ENCODE measurements at regions not wholly inside any gene's neighbourhood (a gene's known extent, or its start where the extent isn't known, plus 50 kb on each side); places are given as distances from the start of the nearest gene placed in this dataset.
"Not testable (repeated sequence)": the region's sequence is repeated elsewhere in the genome, so short reads cannot be mapped to it uniquely, and the experiment has no call there.

DNA sequence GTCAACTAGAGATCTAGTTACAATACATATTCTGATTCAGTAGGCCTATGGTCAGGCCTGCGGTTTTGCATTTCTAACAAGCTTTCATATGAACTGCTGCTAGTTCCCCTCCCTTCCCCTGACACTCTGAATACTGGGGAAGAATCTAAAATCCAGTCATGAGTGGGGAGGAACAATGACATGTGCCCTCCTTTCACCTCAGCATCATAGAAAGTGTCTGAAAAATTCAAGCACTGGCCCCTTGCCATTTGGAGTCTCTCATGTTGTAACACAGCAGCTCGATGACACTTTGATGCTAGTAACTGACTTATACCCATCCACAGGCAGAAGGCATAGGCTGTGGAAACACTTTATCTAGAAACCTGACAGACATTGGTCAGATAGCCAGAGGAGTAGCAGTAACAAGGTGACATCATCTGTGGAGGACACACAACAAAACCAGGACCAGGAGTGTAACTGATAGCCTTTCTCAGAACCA is 161.9 kb upstream of the RASSF8 start:
- Histone ChIP-seq H3K36me3 (ENCODE audit: insufficient read depth, low read length) (no peaks in the 10 kb centered on the region), H3K4me3 (ENCODE audit: low read length) (no peak overlapping the region), H3K4me1 (ENCODE audit: insufficient read depth, low read length) (no peaks in the 10 kb centered on the region), H3K9me3 (ENCODE audit: low read length) (no peaks in the 10 kb centered on the region), H3K27me3 (ENCODE audit: insufficient read depth, low read length, poor library complexity, severe bottlenecking) (no peaks in the 10 kb centered on the region), H3K27ac (ENCODE audit: low read depth, low read length) (no peak overlapping the region)
- ChIA-PET CTCF (no interaction called here), POLR2A (no interaction called here)
- no peak for DNase-seq
- Mint-ChIP-seq H3K27me3 (no peaks in the 10 kb centered on the region), H3K36me3 (no peaks in the 10 kb centered on the region), H3K4me1 (no peaks in the 10 kb centered on the region), H3K4me3 (no peak overlapping the region), H3K9me3 (peaks cover 0 to 4% (median 0%) of the 10 kb centered on the region in 5 donors), H3K27ac (no peak overlapping the region)

DNA sequence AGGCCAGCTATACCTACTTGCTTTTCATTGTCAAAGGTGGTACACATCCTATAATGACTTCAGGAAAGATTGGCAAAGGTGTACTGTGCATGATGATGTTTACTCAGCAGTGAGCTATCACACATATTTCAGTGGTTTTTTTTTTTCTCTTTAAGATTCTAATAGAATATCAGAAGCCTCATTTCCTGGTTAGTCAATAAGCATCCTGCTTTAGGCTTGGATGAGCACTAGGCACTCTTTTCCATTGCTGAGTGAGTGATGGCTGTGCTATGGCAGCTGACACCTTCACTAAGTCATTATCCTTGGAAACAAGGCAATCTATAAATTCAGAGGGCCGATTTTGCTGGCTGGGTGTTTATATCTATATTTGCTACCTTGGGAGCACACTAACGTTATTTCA is 161.1 kb upstream of the RASSF8 start:
- H3K36me3 Mint-ChIP-seq = no peaks in the 10 kb centered on the region
- no peak for DNase-seq
- Histone ChIP-seq H3K36me3 (ENCODE audit: insufficient read depth, low read length) (no peaks in the 10 kb centered on the region), H3K9me3 (ENCODE audit: low read length) (no peaks in the 10 kb centered on the region), H3K27me3 (ENCODE audit: insufficient read depth, low read length, poor library complexity, severe bottlenecking) (no peaks in the 10 kb centered on the region), H3K4me1 (ENCODE audit: insufficient read depth, low read length) (no peaks in the 10 kb centered on the region), H3K27ac (ENCODE audit: low read depth, low read length) (no peak overlapping the region), H3K4me3 (ENCODE audit: low read length) (no peak overlapping the region)
- CTCF ChIA-PET = no interaction called here
- no peak overlapping the region for H3K4me3 Mint-ChIP-seq
- no peak overlapping the region for H3K27ac Mint-ChIP-seq
- POLR2A ChIA-PET = no interaction called here
- H3K4me1 Mint-ChIP-seq = no peaks in the 10 kb centered on the region
- no peaks in the 10 kb centered on the region for H3K27me3 Mint-ChIP-seq
- peaks cover 0 to 4% (median 0%) of the 10 kb centered on the region in 5 donors for H3K9me3 Mint-ChIP-seq

DNA sequence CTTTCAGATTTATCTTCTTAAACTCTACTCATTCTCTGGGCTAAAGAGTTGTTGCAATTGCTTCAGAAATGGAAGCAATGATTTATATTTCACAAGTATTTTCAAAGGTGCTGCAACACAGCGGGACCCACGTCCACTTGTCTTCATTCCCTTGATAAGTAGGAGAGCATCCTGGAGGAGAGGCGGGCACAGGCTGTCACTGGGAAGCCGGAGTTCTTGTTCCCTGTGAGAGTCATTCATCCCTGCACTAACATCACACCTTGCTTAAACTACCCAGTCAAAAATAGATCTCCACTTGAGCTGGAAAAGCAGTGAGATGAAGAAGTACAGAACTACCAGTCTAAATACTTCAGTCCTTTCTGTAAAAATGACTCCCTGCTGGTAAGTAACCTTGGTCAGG is 160.5 kb upstream of the RASSF8 start:
- no peak overlapping the region for H3K4me3 ChIP-seq (ENCODE audit: low read length)
- Mint-ChIP-seq H3K4me3 (no peak overlapping the region), H3K27ac (no peak overlapping the region), H3K27me3 (no peaks in the 10 kb centered on the region), H3K36me3 (no peaks in the 10 kb centered on the region), H3K9me3 (peaks cover 0 to 4% (median 0%) of the 10 kb centered on the region in 5 donors), H3K4me1 (no peaks in the 10 kb centered on the region)
- no peaks in the 10 kb centered on the region for H3K4me1 ChIP-seq (ENCODE audit: insufficient read depth, low read length)
- ChIA-PET POLR2A (no interaction called here), CTCF (no interaction called here)
- H3K9me3 ChIP-seq (ENCODE audit: low read length) = no peaks in the 10 kb centered on the region
- H3K27ac ChIP-seq (ENCODE audit: low read depth, low read length) = no peak overlapping the region
- no peak for DNase-seq
- H3K27me3 ChIP-seq (ENCODE audit: insufficient read depth, low read length, poor library complexity, severe bottlenecking) = no peaks in the 10 kb centered on the region
- no peaks in the 10 kb centered on the region for H3K36me3 ChIP-seq (ENCODE audit: insufficient read depth, low read length)

DNA sequence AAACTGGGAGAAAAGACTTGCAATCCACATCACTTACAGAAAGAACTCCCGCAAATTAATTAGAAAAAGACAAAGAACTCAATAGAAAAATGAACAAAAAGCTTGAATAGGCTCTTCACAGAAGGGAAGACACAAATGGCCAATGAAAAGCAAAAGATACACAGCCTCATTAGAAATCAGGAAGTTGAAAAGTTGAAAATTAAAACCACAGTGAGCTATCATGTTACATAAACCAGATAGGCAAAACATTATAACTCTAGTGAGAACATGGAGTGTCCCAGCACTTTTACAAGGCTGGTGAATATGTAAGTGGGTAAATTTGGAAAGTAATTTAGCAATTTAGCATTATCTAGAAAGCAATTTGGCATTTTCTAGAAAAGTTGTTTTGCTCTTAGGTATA is 158.4 kb upstream of the RASSF8 start:
- no peaks in the 10 kb centered on the region for H3K36me3 Mint-ChIP-seq
- Histone ChIP-seq H3K27me3 (ENCODE audit: insufficient read depth, low read length, poor library complexity, severe bottlenecking) (no peaks in the 10 kb centered on the region), H3K4me3 (ENCODE audit: low read length) (no peak overlapping the region), H3K9me3 (ENCODE audit: low read length) (no peaks in the 10 kb centered on the region), H3K36me3 (ENCODE audit: insufficient read depth, low read length) (no peaks in the 10 kb centered on the region), H3K27ac (ENCODE audit: low read depth, low read length) (no peak overlapping the region), H3K4me1 (ENCODE audit: insufficient read depth, low read length) (no peaks in the 10 kb centered on the region)
- H3K27me3 Mint-ChIP-seq = no peaks in the 10 kb centered on the region
- no peak overlapping the region for H3K4me3 Mint-ChIP-seq
- ChIA-PET POLR2A (no interaction called here), CTCF (no interaction called here)
- H3K9me3 Mint-ChIP-seq = peaks cover 0 to 4% (median 0%) of the 10 kb centered on the region in 5 donors
- no peak overlapping the region for H3K27ac Mint-ChIP-seq
- H3K4me1 Mint-ChIP-seq = no peaks in the 10 kb centered on the region
- no peak for DNase-seq

DNA sequence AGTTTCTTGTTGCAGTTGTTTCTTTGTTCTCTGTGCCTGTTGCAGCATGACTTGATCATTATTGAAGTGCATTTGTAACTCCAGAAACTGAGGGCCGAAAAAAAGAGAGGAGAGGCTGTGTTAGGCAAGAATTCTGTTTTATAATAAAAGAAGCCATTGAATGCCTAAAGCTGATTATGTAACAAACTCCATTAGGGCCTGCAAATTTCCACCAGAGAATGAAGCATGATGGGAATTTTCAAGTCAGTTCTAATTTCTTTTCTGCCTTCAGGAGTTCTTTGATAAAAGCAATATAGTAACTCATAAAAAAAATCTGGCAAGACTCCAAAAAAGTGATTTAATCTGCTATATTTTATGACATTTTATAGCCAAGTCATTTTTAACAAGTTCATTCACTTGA is 156.7 kb upstream of the RASSF8 start:
- H3K27ac Mint-ChIP-seq = no peak overlapping the region
- H3K4me1 ChIP-seq (ENCODE audit: insufficient read depth, low read length) = no peaks in the 10 kb centered on the region
- H3K4me1 Mint-ChIP-seq = no peaks in the 10 kb centered on the region
- H3K27me3 ChIP-seq (ENCODE audit: insufficient read depth, low read length, poor library complexity, severe bottlenecking) = no peaks in the 10 kb centered on the region
- ChIA-PET CTCF (no interaction called here), POLR2A (no interaction called here)
- no peak overlapping the region for H3K4me3 Mint-ChIP-seq
- no peaks in the 10 kb centered on the region for H3K36me3 Mint-ChIP-seq
- H3K4me3 ChIP-seq (ENCODE audit: low read length) = no peak overlapping the region
- H3K9me3 Mint-ChIP-seq = peaks cover 0 to 4% (median 0%) of the 10 kb centered on the region in 5 donors
- H3K9me3 ChIP-seq (ENCODE audit: low read length) = no peaks in the 10 kb centered on the region
- H3K27ac ChIP-seq (ENCODE audit: low read depth, low read length) = no peak overlapping the region
- DNase-seq = no peak
- no peaks in the 10 kb centered on the region for H3K27me3 Mint-ChIP-seq
- H3K36me3 ChIP-seq (ENCODE audit: insufficient read depth, low read length) = no peaks in the 10 kb centered on the region

DNA sequence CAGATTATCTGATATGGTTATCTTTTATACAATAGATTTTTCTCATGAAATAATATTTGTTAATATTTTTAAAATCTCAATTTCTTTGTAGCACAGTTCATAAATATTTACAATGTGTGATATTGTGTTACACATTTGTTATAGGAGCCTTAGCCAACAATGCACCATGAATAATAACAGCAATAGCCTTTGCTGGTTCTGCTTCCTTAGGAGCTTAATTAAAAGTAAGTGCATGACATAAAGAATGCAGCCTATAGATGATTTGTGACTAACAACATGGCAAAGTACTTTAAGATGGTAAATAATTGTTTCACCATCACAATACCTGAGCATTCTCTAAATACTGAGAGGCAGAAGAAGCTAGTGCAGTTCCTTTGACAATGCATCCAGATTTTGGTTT is 156.3 kb upstream of the RASSF8 start:
- Histone ChIP-seq H3K27me3 (ENCODE audit: insufficient read depth, low read length, poor library complexity, severe bottlenecking) (no peaks in the 10 kb centered on the region), H3K27ac (ENCODE audit: low read depth, low read length) (no peak overlapping the region), H3K4me3 (ENCODE audit: low read length) (no peak overlapping the region), H3K4me1 (ENCODE audit: insufficient read depth, low read length) (no peaks in the 10 kb centered on the region), H3K9me3 (ENCODE audit: low read length) (no peaks in the 10 kb centered on the region), H3K36me3 (ENCODE audit: insufficient read depth, low read length) (no peaks in the 10 kb centered on the region)
- Mint-ChIP-seq H3K4me3 (no peak overlapping the region), H3K4me1 (no peaks in the 10 kb centered on the region), H3K27ac (no peak overlapping the region), H3K36me3 (no peaks in the 10 kb centered on the region), H3K27me3 (no peaks in the 10 kb centered on the region), H3K9me3 (peaks cover 0 to 4% (median 0%) of the 10 kb centered on the region in 5 donors)
- ChIA-PET POLR2A (no interaction called here), CTCF (no interaction called here)
- DNase-seq = no peak

DNA sequence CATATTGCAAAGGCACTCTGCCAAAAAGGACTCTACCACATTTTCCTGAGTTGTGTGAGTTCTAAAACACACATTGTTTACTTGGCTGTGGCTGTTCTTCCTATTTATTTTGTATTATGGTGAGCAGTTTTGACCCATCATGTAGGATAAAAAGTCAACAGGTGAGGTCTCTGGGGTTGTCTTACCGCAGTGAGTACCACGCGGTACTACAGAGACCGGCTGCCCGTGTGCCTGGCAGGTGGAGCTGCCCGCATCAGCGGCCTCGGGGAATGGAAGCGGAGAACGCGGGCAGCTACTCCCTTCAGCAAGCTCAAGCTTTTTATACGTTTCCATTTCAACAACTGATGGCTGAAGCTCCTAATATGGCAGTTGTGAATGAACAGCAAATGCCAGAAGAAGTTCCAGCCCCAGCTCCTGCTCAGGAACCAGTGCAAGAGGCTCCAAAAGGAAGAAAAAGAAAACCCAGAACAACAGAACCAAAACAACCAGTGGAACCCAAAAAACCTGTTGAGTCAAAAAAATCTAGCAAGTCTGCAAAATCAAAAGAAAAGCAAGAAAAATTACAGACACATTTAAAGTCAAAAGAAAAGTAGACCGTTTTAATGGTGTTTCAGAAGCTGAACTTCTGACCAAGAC is 155.3 kb upstream of the RASSF8 start:
- H3K4me3 ChIP-seq (ENCODE audit: low read length); H3K27ac Mint-ChIP-seq; H3K36me3 Mint-ChIP-seq; H3K27ac ChIP-seq (ENCODE audit: low read depth, low read length); H3K9me3 ChIP-seq (ENCODE audit: low read length); H3K36me3 ChIP-seq (ENCODE audit: insufficient read depth, low read length); DNase-seq; H3K4me1 ChIP-seq (ENCODE audit: insufficient read depth, low read length); H3K27me3 ChIP-seq (ENCODE audit: insufficient read depth, low read length, poor library complexity, severe bottlenecking); H3K4me3 Mint-ChIP-seq; H3K4me1 Mint-ChIP-seq; H3K27me3 Mint-ChIP-seq; H3K9me3 Mint-ChIP-seq; POLR2A ChIA-PET; CTCF ChIA-PET: not testable (repeated sequence)

DNA sequence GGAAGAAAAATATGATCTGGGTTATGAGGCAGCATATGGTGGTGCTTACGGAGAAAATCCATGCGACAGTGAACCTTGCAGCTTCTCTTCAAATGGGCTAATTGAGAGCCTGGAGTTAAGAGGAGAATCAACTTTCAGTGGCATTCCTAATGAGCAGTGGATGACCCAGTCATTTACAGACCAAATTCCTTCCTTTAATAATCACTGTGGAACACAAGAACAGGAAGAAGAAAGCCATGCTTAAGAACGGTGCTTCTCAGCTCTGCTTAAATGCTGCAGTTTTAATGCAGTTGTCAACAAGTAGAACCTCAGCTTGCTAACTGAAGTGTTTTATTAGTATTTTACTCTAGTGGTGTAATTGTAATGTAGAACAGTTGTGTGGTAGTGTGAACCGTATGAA is 154.2 kb upstream of the RASSF8 start:
- H3K9me3 Mint-ChIP-seq; H3K27me3 ChIP-seq (ENCODE audit: insufficient read depth, low read length, poor library complexity, severe bottlenecking); H3K9me3 ChIP-seq (ENCODE audit: low read length); H3K36me3 Mint-ChIP-seq; POLR2A ChIA-PET; H3K4me3 Mint-ChIP-seq; H3K27me3 Mint-ChIP-seq; H3K27ac ChIP-seq (ENCODE audit: low read depth, low read length); H3K36me3 ChIP-seq (ENCODE audit: insufficient read depth, low read length); H3K27ac Mint-ChIP-seq; DNase-seq; H3K4me1 ChIP-seq (ENCODE audit: insufficient read depth, low read length); CTCF ChIA-PET; H3K4me3 ChIP-seq (ENCODE audit: low read length); H3K4me1 Mint-ChIP-seq: not testable (repeated sequence)

DNA sequence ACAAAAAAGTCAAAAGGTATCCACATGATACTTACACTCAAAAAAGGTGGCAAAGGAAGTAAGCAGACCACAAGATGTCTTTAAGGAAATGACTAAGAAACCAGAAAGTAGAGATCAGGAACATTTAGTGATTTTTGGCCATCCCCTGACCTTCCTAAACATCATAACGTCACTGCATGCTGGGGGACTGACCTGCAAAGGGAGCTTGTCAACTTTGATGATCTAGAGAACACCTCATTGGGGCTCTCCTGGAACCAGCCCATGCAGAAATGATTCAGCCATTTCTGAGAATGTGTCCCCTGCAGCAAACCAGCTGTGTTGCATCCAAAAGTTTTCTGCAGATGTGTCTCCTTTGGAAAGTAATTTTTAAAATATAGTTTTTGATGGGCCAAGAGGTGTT is 152.2 kb upstream of the RASSF8 start:
- POLR2A ChIA-PET = no interaction called here
- Mint-ChIP-seq H3K36me3 (no peaks in the 10 kb centered on the region), H3K4me3 (peak overlapping the region in 1 of 7 donors; percentile 7), H3K27ac (no peak overlapping the region), H3K4me1 (no peaks in the 10 kb centered on the region), H3K9me3 (peaks cover 0 to 5% (median 4%) of the 10 kb centered on the region in 5 donors), H3K27me3 (peaks cover 0 to 4% of the 10 kb centered on the region in 2 donors)
- Histone ChIP-seq H3K27me3 (ENCODE audit: insufficient read depth, low read length, poor library complexity, severe bottlenecking) (no peaks in the 10 kb centered on the region), H3K4me3 (ENCODE audit: low read length) (no peak overlapping the region), H3K4me1 (ENCODE audit: insufficient read depth, low read length) (no peaks in the 10 kb centered on the region), H3K36me3 (ENCODE audit: insufficient read depth, low read length) (no peaks in the 10 kb centered on the region), H3K9me3 (ENCODE audit: low read length) (no peaks in the 10 kb centered on the region), H3K27ac (ENCODE audit: low read depth, low read length) (no peak overlapping the region)
- CTCF ChIA-PET = no interaction called here
- no peak for DNase-seq
